ENCODE measurements at regions not wholly inside any gene's neighbourhood (a gene's known extent, or its start where the extent isn't known, plus 50 kb on each side); places are given as distances from the start of the nearest gene placed in this dataset.

DNA sequence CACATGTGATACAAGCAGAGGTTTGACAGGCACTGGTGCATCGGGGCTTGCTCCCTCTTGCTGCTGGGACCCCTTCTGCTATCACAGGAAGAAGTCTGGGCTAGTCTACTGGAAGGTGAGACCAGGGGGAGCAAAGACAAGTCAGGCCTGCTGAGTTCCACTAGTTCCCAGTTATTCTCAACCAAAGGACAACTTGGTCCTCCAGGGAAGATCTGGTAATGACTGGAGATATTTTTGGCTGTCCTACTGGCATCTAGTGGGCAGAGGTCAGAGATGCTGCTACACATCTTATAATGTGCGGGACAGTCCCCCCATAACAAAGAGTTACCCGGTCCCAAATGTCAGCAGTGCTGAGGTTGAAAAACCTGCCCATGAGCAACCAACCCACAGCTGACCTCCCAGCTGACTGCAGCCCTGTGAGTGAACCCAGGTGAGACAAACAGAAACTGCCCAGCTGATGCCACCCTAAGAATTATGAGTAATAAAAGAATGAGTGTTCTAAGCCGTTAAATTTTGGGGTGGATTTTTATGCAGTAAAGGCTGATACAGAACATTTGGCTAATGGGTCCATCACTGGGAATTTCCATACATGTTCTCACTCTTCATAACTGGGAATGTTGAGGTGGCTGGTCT is 71.6 kb downstream of the NENF start:
- no peak for TF ChIP-seq PHF8 (IDR thresholded peaks at IDR 0.05; ENCODE audit: borderline replicate concordance, low read depth)
- no peak for TF ChIP-seq HOXA7 (CRISPR knock-in tag; IDR thresholded peaks at IDR 0.05)
- TF ChIP-seq HOXB5 (CRISPR knock-in tag; IDR thresholded peaks at IDR 0.05): no peak
- no peak for TF ChIP-seq RARB (CRISPR knock-in tag; IDR thresholded peaks at IDR 0.05)
- no peak overlapping the region for H3K4me3 ChIP-seq
- CTCF ChIA-PET: interaction anchor here (1.0 kb wide), 1 partner anchor 27 kb away, joined by 5 read pairs; no protein-coding TSS in a partner anchor
- no peak for ATAC-seq
- no peak for DNase-seq (ENCODE audit: low read depth in 1 of 2, low spot score in 1 of 2)
- POLR2A ChIA-PET: no interaction called here
- no peak overlapping the region for H3K4me2 ChIP-seq
- WGBS (ENCODE audit: missing lambda C conversion rate): 84% methylated on average over 4 of the region's 4 CpGs
- no peak for FAIRE-seq
- H3K9me3 ChIP-seq: no peaks in the 10 kb centered on the region
- no peak overlapping the region for H3K27ac ChIP-seq
- no peaks in the 10 kb centered on the region for H3K4me1 ChIP-seq

- FAIRE-seq (no peak), ATAC-seq (no peak)
These were observed 73.9 kb downstream of the NENF start for GRCh38 chr1:212506666-212507065.

DNA sequence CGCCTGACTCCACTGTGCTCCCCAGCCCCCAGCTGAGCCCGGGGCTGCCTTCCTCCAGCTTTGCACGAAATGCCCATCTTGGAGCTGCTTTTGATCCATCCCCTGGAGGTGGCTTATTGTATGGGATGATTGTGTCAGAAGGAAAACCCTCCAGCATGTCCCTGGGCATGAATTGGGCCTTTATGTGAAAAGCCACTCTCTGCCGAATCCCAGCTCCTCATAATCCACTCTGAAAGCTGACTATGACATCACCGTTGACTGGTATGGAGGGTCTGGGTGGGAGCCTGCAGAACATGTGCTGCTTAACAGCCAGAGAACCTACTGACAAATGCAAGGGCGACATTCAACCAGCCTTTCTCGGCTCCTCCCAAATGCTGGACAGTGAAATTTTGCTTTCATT is 74.6 kb downstream of the NENF start:
- H3K4me2 ChIP-seq: no peak overlapping the region
- ChIA-PET CTCF (interaction anchor here (2.5 kb wide), 1 partner anchor 30 kb away, joined by 10 read pairs; no protein-coding TSS in a partner anchor), POLR2A (no interaction called here)
- DNase-seq (ENCODE audit: low read depth in 1 of 2, low spot score in 1 of 2) (no peak), ATAC-seq (no peak), FAIRE-seq (no peak)
- no peaks in the 10 kb centered on the region for H3K9me3 ChIP-seq
- WGBS (ENCODE audit: missing lambda C conversion rate): 92% methylated on average over 7 of the region's 7 CpGs
- H3K27ac ChIP-seq: no peak overlapping the region
- peaks cover 3% of the 10 kb centered on the region for H3K4me1 ChIP-seq
- no peak overlapping the region for H3K4me3 ChIP-seq
- TF ChIP-seq GATA3 (IDR thresholded peaks at IDR 0.05; ENCODE audit: borderline replicate concordance) (no peak), PHF8 (IDR thresholded peaks at IDR 0.05; ENCODE audit: borderline replicate concordance, low read depth) (no peak), FOXS1 (CRISPR knock-in tag; IDR thresholded peaks at IDR 0.05) (no peak), CHD4 (IDR thresholded peaks at IDR 0.05; ENCODE audit: borderline replicate concordance) (no peak), POLR2AphosphoS2 (conservative IDR thresholded peaks at IDR 0.05; ENCODE audit: low read length) (no peak), SREBF2 (IDR thresholded peaks at IDR 0.05) (no peak), CHD2 (IDR thresholded peaks at IDR 0.05; ENCODE audit: low read length, partially characterized antibody) (no peak), FOSL2 (IDR thresholded peaks at IDR 0.05) (no peak), FOSL2 (CRISPR knock-in tag; IDR thresholded peaks at IDR 0.05) (no peak), NR3C1 (IDR thresholded peaks at IDR 0.05) (no peak), ESRRA (IDR thresholded peaks at IDR 0.05; ENCODE audit: borderline replicate concordance, low read length) (no peak), ZSCAN20 (CRISPR knock-in tag; IDR thresholded peaks at IDR 0.05) (no peak), RNF2 (IDR thresholded peaks at IDR 0.05; ENCODE audit: borderline replicate concordance, low read depth) (no peak)
- TF ChIP-seq, protein P1, sequence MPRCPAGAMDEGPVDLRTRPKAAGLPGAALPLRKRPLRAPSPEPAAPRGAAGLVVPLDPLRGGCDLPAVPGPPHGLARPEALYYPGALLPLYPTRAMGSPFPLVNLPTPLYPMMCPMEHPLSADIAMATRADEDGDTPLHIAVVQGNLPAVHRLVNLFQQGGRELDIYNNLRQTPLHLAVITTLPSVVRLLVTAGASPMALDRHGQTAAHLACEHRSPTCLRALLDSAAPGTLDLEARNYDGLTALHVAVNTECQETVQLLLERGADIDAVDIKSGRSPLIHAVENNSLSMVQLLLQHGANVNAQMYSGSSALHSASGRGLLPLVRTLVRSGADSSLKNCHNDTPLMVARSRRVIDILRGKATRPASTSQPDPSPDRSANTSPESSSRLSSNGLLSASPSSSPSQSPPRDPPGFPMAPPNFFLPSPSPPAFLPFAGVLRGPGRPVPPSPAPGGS (IDR thresholded peaks at IDR 0.05): no peak
- TF ChIP-seq, protein P2, sequence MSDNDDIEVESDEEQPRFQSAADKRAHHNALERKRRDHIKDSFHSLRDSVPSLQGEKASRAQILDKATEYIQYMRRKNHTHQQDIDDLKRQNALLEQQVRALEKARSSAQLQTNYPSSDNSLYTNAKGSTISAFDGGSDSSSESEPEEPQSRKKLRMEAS (IDR thresholded peaks at IDR 0.05): no peak

More at GRCh38 chr1:212506666-212507065, 73.9 kb downstream of the NENF start:
- Histone ChIP-seq H3K27ac (no peak overlapping the region), H3K4me1 (no peaks in the 10 kb centered on the region), H3K9me3 (no peaks in the 10 kb centered on the region), H3K4me3 (no peak overlapping the region), H3K4me2 (no peak overlapping the region)
- TF ChIP-seq FOSB (CRISPR knock-in tag; IDR thresholded peaks at IDR 0.05) (no peak), MAFK (IDR thresholded peaks at IDR 0.05; ENCODE audit: partially characterized antibody) (no peak), ESRRA (IDR thresholded peaks at IDR 0.05; ENCODE audit: borderline replicate concordance, low read length) (no peak), EHMT2 (IDR thresholded peaks at IDR 0.05; ENCODE audit: low read depth) (no peak), KDM1A (IDR thresholded peaks at IDR 0.05; ENCODE audit: low read depth) (no peak), CEBPB (IDR thresholded peaks at IDR 0.05) (no peak), CTCF (IDR thresholded peaks at IDR 0.05) (no peak), RARB (CRISPR knock-in tag; IDR thresholded peaks at IDR 0.05) (no peak), HOXB13 (CRISPR knock-in tag; IDR thresholded peaks at IDR 0.05; ENCODE audit: low read depth) (no peak), TFCP2L1 (CRISPR knock-in tag; IDR thresholded peaks at IDR 0.05) (no peak), EP300 (IDR thresholded peaks at IDR 0.05) (no peak), CHD2 (IDR thresholded peaks at IDR 0.05; ENCODE audit: low read length, partially characterized antibody) (no peak), FOXS1 (CRISPR knock-in tag; IDR thresholded peaks at IDR 0.05) (no peak), HOXA7 (CRISPR knock-in tag; IDR thresholded peaks at IDR 0.05) (no peak), HDAC2 (IDR thresholded peaks at IDR 0.05) (no peak), RFX5 (IDR thresholded peaks at IDR 0.05) (no peak), BHLHE40 (IDR thresholded peaks at IDR 0.05; ENCODE audit: low read depth, low read length) (no peak), CBX8 (IDR thresholded peaks at IDR 0.05) (no peak), CBX2 (IDR thresholded peaks at IDR 0.05; ENCODE audit: borderline replicate concordance, low read depth) (no peak)
- TF ChIP-seq, protein P2 (IDR thresholded peaks at IDR 0.05): no peak
- ChIA-PET CTCF (interaction anchor here (2.5 kb wide), 1 partner anchor 29 kb away, joined by 10 read pairs; no protein-coding TSS in a partner anchor), POLR2A (no interaction called here)
- DNase-seq (ENCODE audit: low read depth in 1 of 2, low spot score in 1 of 2): no peak

All from A549 (cell line).